Lung (tissue), 11 donors: ENCODE measurements at regions not wholly inside any gene's neighbourhood (a gene's known extent, or its start where the extent isn't known, plus 50 kb on each side); places are given as distances from the start of the nearest gene placed in this dataset.

ENCODE experiments used
- ATAC-seq: fragments of 200-7000 bp; cut with Tn5 transposase; one replicate; pipeline ENCODE4 v1.9.1; 2020; ENCODE audit warnings: moderate number of reproducible peaks; ENCODE audit not compliant: insufficient read depth, low FRiP score
- DNase-seq, 3 donors: peaks; one replicate each; pipeline ENCODE4 v3.0.0-alpha.2; 2013 to 2017
- H3K27ac ChIP-seq, 2 donors: one replicate each; pipeline ENCODE4 v1.5.1; 2013; ENCODE audit warnings: mild to moderate bottlenecking in 2 of 2, moderate library complexity in 2 of 2, control low read depth in 1 of 2, inconsistent platforms in 1 of 2, low read depth in 1 of 2, low read length in 1 of 2
- H3K27me3 ChIP-seq, 3 donors: one replicate each; pipeline ENCODE4 v1.5.1; 2013; ENCODE audit warnings: low read length in 2 of 3; ENCODE audit not compliant: control insufficient read depth in 3 of 3, insufficient read depth in 3 of 3
- H3K36me3 ChIP-seq, 4 donors: one replicate each; pipeline ENCODE4 v1.5.1; 2013; ENCODE audit warnings: low read length in 4 of 4, mild to moderate bottlenecking in 1 of 4, moderate library complexity in 1 of 4; ENCODE audit not compliant: control insufficient read depth in 4 of 4, insufficient read depth in 4 of 4
- H3K4me1 ChIP-seq, 5 donors: one replicate each; pipeline ENCODE4 v1.5.1; 2013; ENCODE audit warnings: low read length in 5 of 5, mild to moderate bottlenecking in 2 of 5, moderate library complexity in 1 of 5; ENCODE audit not compliant: control insufficient read depth in 5 of 5, insufficient read depth in 5 of 5
- H3K4me3 ChIP-seq: one replicate; pipeline ENCODE4 v1.5.1; 2013; ENCODE audit warnings: mild to moderate bottlenecking, control low read depth, moderate library complexity
- H3K9ac ChIP-seq, 2 donors: one replicate each; pipeline ENCODE4 v1.5.1; 2013; ENCODE audit warnings: low read length in 2 of 2, control low read depth in 1 of 2; ENCODE audit not compliant: insufficient read depth in 1 of 2
- H3K9me3 ChIP-seq, 4 donors: one replicate each; pipeline ENCODE4 v1.5.1; 2013; ENCODE audit warnings: low read length in 3 of 4, mild to moderate bottlenecking in 1 of 4, moderate library complexity in 1 of 4; ENCODE audit not compliant: control insufficient read depth in 4 of 4, insufficient read depth in 3 of 4
- CTCF ChIP-seq: IDR thresholded peaks from 2 replicates; pipeline ENCODE4 v1.5.1; 2012; ENCODE audit warnings: mild to moderate bottlenecking; ENCODE audit errors: control extremely low read depth, extremely low read depth
- WGBS, 2 donors: extraction: QIAGEN DNeasy Blood & Tissue Kit; methylation state at CpG; one replicate each; pipeline ENCODE4 v1.1.7; 2013; 5-methylcytosine and 5-hydroxymethylcytosine counted together
- donor health status: control.
- donor health status: control.
- donor health status: Bipolar disorder and iron deficiency.
- donor health status: healthy.
- donor health status: DM: yes; HTN: yes; CAD: no.

- Histone ChIP-seq H3K4me1 (no peaks in the 10 kb centered on the region), H3K4me3 (no peak overlapping the region), H3K9ac (no peak overlapping the region), H3K27me3 (no peaks in the 10 kb centered on the region), H3K9me3 (peaks cover 0 to 2% (median 0%) of the 10 kb centered on the region in 4 donors), H3K27ac (no peak overlapping the region), H3K36me3 (no peaks in the 10 kb centered on the region)
- WGBS, 2 donors: 69 to 73% methylated on average over 3 of the region's 3 CpGs
- TF ChIP-seq CTCF: no peak
- no peak for ATAC-seq
- no peak for DNase-seq
Observed at GRCh38 chr1:164977561-164977960, 379.0 kb downstream of the LMX1A start.

GRCh38 chr1:164971921-164972415, 384.5 kb downstream of the LMX1A start:
- H3K9ac ChIP-seq: no peak overlapping the region
- WGBS, 2 donors: 80 to 90% methylated on average over 6 of the region's 6 CpGs
- TF ChIP-seq CTCF: no peak
- H3K36me3 ChIP-seq: no peaks in the 10 kb centered on the region
- H3K4me1 ChIP-seq: no peaks in the 10 kb centered on the region
- ATAC-seq (no peak), DNase-seq (no peak)
- H3K4me3 ChIP-seq: no peak overlapping the region
- H3K27me3 ChIP-seq: no peaks in the 10 kb centered on the region
- H3K27ac ChIP-seq: no peak overlapping the region
- H3K9me3 ChIP-seq: no peaks in the 10 kb centered on the region

- Histone ChIP-seq H3K4me3 (no peak overlapping the region), H3K4me1 (no peaks in the 10 kb centered on the region), H3K27ac (no peak overlapping the region), H3K9me3 (no peaks in the 10 kb centered on the region), H3K9ac (no peak overlapping the region), H3K27me3 (no peaks in the 10 kb centered on the region), H3K36me3 (no peaks in the 10 kb centered on the region)
- DNase-seq: no peak
- WGBS, 2 donors: 89 to 94% methylated on average over 5 of the region's 5 CpGs
- no peak for ATAC-seq
- no peak for TF ChIP-seq CTCF
Observed at GRCh38 chr1:164971391-164971790, 385.1 kb downstream of the LMX1A start.

- Histone ChIP-seq H3K27ac (no peak overlapping the region), H3K4me1 (no peaks in the 10 kb centered on the region), H3K36me3 (no peaks in the 10 kb centered on the region), H3K9ac (no peak overlapping the region), H3K4me3 (no peak overlapping the region), H3K9me3 (no peaks in the 10 kb centered on the region), H3K27me3 (no peaks in the 10 kb centered on the region)
- 70 to 86% methylated on average over 2 of the region's 2 CpGs for WGBS, 2 donors
- DNase-seq (no peak), ATAC-seq (no peak)
- no peak for TF ChIP-seq CTCF
Observed at GRCh38 chr1:164969253-164969652, 387.3 kb downstream of the LMX1A start.
